Renal cortex interstitium (tissue), 11 donors: ENCODE measurements at regions not wholly inside any gene's neighbourhood (a gene's known extent, or its start where the extent isn't known, plus 50 kb on each side); places are given as distances from the start of the nearest gene placed in this dataset.
"Not testable (repeated sequence)": the region's sequence is repeated elsewhere in the genome, so short reads cannot be mapped to it uniquely, and the experiment has no call there.

Experiments
- DNase-seq, 11 donors: peaks; one replicate each; pipeline ENCODE4 v3.0.0-alpha.2; 2013; ENCODE audit warnings: low read depth in 9 of 11, low spot score in 4 of 11; ENCODE audit errors: extremely low read depth in 1 of 11

DNA sequence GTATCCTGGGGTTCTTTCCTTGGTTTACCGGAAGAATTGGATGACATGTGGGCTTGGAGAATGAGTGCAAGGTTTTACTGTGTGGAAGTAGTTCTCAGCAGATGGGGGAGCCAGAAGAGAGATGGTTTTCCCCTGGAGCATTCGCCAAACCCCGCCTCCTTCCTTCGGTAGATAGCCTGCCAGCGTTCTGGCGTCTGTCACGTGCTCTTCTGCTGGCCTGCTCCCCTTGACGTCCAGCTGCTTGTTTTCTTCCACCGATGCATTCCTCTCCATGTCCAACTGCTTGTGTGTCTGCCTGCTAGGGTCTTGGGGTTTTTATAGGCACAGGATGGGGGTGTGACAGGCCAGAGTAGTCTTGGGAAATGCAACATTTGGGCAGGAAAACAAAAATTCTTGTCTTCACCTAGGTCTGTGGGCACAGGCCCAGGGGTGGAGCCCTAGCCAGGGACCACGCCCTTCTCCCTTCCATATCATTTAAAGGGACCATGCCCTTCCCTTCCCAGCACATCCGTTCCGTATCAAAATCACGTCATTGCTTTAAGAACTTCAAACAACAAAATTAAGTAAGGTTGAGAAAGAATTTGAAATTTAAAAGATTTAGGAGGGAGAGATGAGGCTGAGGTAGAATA is 538.7 kb upstream of the SMIM31 start:
- no peak for DNase-seq

DNA sequence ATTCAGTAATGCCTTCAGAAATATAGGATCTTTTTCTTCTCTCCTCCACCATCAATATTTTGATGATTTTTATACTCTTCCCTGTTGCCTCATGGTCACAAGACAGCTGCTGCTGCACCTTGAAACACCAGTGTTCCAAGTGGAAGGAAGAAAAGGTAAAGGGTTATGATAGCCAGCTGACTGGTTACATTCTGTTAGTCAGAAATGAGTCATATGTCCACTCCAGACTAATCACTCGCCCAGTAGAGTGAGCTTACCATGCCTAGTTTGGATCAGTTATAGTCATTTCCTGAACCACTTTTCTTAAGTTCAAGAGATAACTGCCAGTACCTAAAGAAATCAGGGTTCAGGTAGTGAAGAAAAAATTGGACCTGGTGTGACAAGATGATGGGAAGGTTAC is 532.3 kb upstream of the SMIM31 start:
- no peak for DNase-seq

DNA sequence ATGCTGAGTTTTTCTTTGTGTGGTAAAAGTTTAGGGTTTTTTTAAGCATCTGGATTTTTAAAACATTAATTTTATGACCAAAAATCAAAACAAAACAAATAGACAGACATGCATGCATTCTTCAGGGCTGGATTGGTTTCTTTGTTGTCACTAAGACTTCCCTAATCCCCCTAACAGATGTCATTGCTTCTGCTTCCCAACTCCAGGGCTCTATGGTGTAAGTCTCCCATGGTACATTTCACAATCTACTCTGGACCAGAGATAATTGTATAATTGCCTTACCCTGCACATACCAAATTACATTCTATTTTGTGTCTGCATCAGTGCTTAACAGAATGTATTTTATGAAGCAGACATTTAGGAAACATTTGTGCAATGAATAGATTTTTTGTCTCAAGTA is 529.1 kb upstream of the SMIM31 start:
- DNase-seq = no peak

DNA sequence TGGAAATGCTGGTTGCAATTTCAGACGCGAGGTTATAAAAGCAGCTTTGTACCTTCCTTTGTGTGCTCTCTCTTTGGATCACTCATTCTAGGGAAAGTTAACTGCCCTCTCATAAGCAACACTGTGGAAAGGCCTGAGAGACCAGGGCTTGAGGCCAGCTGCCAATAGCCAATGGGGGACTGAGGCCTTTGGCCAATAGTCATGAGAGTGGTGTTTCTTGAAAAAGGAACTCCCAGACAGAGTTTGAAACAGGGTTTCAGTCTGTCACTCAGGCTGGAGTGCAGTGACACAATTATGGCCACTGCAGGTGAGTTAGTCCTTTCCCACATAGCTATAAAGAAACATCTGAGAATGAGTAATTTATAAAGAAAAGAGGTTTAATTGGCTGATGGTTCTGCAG is 524.7 kb upstream of the SMIM31 start:
- no peak for DNase-seq

DNA sequence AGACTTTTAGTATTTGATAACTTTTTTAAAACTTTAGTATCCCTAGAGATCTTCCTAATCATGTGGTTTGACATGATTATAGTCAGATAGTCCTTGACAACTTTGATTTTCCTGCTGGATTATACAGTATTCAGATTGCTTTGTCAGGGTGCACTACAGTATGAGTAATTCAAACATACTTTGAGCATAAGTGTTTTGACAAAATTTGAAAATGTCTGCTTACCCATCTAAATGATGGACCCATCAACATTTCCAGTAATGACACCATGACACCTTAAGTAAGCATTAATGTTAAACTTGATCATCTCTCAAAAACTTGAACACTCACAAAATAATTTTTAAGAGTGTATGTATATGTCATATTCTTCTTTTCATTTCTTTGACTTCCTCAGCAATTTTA is 514.5 kb upstream of the SMIM31 start:
- DNase-seq = no peak

DNA sequence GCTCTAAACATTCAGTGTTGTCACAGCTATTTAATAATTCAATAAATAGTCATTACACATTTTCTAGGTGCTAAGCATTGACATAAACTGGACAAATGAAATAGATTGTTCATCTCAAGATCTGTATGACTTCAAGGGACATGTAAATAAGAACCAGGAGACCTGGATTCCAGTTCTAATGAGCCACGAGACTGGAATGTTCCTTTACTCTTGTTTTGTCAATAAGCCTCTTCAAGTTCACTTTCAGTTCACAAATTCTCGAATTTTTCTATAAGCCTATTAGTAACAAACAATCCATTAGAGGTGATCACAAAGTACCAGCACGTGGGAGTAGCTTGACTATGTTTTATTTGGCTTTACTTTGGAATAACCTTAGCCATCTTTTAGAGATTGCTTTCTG is 514.0 kb upstream of the SMIM31 start:
- DNase-seq = no peak

DNA sequence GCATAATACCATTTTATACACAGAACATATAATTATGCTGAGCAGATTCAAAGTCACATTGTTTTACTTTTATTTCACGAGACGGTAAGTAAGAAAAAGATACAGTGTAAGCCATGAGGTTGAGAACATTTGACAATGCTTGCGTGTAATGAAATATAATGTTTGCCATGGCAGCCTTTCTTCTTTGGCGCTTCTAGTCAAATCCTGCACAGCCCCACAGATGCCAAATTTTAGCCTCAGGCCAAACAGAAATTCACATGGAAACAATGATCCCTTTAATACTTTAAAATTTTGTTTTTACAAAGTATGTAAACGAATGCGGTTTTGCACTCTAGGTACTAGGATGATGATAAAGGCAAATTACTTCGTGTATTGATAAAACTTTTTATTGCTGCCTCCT is 502.7 kb upstream of the SMIM31 start:
- DNase-seq = no peak

DNA sequence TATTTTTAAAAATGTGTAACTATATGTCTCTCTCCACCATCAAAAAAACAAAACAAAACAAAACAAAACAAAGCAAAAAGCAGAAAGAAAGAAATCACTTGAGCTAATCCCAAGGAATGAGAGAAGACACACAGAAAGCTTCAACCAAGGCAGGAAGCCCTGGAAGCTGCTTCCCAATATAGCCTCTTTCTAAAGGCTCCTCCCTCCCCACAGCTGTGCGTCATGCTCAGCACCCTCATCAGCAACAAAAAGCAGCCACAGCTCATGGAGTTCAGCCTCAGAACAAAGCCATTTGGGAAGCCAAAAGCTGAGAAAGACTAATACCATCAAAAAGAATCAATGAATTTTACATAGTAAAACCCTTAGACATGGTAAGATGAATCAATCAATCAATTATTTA is 501.6 kb upstream of the SMIM31 start:
- DNase-seq = no peak

DNA sequence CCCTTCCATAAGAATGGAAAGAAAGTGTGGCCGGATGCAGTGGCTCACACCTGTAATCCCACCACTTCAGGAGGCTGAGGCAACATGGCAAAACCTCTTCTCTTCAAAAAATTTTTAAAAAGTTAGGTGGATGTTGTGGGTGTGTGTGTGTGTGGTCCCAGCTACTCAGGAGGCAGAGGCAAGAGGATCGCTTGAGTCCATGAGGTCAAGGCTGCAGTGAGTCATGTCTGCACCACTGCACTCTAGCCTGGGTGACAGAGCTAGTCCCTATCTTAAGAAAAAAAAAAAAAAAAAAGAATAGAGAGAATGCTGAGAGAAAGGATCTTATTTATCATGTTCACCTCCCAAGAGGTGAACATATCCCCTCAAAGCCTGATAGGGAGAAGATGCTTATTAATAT is 492.1 kb upstream of the SMIM31 start:
- no peak for DNase-seq

DNA sequence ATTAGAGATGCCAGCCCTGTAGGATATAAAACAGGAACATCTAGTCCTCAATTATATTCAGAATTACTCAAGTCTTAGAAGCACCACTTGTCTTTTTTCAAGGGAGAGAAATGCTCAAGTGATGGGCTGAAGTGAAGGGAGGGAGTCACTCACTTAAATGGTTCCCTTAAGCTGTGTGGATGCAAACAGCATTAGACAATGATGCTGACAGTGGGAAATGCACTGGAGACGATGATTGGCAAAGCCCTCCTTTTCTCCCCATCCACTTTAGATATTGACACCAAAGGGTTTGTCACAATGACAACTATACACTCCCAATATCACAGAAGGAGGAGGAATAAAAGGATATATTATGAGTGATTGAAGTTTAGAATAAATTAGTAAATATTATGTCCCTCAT is 491.4 kb upstream of the SMIM31 start:
- not testable (repeated sequence) for DNase-seq

DNA sequence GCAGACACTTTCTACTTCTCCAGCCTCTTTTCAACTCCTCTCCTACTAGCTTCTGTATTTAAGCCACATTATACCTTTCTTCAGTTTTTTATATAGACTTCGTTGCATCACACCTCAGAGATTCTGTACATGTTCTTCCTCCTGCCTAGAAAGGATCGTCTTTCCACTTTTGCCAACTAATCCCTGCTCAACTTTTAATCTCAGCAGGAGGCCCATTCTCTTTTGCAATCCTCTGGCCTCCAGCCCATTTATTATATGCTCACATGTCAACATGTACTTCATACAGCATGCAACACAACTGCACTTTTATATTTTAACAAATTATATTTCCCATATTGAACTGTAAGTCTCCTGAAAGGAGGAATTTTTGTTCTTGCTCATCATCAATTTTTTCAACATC is 476.5 kb upstream of the SMIM31 start:
- DNase-seq = not testable (repeated sequence)

DNA sequence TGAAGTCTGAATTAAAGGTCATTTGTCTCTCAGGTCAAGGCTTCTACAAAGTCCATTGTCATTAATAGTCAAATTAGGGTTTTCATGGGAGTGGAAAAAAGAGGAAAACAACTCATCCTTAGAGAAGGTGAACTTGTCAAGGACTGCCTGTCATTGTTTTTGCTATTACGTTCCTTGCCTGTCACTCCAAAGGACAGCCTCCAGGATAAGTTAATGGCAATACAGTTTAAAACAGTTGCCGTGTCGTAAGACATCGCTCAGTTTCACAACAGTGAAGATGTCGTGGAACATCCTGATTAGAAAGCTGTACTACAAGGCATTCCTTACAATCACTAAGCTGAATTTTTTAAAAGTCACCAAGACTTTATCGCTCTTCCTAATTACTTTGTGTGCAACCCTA is 466.8 kb upstream of the SMIM31 start:
- no peak for DNase-seq

DNA sequence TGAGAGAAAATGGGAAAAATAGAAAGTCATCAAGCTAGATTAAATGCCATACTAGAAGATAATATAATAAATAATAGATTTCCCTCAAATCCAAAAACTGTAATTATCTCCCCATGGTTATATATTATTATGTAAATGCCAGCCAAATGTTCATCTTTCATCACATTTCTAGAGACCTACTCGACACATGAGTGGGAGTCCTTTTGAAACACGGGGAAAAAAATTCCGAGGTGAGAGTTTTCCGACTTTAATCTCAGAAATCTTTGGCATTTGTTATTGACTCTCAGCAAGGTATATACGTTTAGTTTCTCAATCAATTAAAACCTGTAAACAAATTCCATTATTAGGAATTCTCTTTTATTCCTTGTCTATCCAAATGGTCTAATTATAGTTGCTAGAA is 465.4 kb upstream of the SMIM31 start:
- no peak for DNase-seq

DNA sequence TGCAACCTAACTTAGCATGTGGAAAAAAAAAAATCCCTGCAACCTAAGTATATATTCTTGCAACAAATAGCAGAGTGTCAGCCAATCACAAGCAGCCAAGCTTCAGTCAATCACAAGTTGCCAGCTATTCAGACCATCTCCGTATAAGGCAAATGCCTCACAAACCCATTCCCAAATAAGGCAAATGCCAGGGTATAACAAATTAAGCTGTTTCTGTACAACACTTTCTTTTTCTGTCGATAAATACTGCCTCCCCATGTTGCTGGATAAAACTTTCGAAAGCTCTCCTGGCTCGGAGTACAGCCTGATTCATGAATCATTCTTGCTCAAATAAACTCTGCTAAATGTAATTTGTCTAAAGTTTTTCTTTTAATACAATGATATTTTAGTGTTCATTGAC is 460.7 kb upstream of the SMIM31 start:
- DNase-seq = no peak

DNA sequence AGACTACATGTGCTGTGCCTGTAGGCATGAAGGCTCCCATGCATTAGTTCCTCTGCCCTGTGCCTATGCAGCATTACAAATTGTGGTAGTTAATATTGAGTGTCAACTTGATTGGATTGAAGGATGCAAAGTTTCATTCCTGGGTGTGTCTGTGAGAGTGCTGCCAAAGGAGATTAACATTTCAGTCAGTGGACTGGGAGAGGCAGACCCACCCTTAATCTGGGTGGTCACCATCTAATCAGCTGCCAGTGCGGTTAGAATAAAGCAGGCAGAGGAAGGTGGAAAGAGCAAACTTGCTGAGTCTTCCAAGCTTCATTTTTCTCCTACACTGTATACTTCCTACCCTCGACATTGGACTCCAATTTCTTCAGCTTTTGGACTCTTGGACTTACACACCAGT is 460.2 kb upstream of the SMIM31 start:
- DNase-seq = no peak

DNA sequence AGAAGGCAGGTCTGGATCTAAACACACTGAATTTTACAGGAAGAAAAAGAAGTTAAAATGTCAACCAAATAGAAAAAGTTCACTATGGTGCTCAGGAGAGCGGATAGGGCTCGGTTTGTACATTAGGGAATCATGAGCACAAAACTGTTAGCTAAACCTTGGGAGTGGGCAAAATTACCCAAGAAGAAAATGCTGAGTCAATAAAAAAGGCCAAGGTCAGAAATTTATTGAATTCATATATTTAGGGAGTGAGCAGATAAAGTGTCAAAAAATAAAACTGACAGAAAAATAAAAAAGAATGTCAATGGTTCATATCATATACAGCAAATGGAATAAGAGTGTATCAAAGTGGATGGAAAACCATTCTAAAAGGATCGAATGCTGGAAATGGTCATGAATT is 452.5 kb upstream of the SMIM31 start:
- DNase-seq = no peak

DNA sequence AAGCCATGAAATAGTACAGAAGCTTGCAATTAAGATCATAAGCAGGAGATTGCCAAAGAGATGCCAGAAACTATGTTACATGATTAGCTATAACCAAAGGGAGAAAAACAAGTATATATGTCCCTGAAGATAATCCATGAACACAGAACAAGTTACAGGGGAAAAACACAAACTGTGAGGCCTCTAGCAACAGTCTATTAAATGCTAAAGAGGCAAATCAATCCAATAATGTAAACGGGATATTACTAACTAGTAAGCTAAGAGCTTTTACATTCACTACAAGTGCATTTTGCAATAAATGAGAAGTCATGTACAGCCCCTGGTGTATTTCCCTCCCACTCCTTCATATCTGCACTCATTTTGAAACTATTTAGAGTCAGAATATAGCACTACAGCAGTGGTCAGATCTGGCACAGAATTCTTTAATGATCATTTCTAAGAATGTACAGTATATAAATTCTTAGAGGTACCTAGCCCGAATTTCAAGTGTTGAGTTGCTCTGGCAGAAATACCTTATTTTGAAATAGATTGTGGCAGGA is 449.8 kb upstream of the SMIM31 start:
- no peak for DNase-seq

DNA sequence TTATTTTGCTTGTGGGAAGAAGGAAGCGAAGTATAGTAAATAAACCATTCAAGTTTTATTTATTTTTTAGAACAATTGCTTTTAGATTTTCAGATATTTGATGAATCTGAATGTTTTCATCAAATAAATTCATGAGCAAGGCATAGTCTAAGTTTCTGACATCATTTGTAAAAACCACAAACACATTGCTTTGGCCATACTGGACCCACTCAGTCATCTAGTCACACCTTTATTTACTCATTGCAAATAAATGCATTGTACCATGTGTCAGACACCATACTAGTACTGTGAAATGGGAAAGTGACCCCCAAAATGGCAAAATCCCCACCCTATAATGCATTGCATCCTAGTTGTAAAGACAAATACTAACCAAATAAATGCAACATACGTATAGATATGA is 449.1 kb upstream of the SMIM31 start:
- DNase-seq = no peak

DNA sequence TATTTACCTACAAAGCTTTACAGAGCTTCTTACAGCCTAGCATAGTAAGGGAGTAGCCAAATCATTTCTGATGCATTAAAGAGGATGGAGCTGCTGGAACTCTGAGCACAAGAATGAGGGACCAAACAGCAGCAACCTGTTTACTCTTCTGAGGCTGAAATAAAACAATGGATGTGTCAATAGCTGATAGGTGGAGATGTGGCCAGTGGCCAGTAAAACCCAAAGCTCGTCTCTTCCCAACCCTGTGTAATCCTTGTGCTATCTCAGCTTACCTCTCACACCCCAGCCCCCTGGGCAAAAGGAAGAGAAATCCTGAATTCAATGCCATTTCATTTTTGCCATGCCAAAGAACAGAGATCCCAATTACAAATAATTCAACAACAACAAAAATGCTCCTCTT is 446.7 kb upstream of the SMIM31 start:
- DNase-seq = no peak

DNA sequence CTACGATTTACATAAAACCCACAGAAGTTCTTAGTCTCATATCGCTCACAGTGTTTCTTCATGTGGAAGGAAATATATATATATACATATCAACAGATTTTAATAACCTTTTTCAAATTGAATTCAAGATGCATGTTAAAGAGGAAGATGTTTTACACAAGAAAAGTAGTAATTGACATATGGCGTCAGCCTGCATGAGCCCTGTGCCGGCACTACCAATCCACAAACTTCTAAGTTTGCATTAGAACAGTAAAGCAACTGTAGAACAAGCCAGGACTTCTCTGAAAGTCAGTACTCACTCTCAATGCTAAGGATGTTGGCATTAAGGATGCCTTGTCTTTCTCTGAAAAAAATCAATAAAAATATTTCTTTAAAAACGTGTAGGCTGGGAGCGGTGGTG is 441.3 kb upstream of the SMIM31 start:
- no peak for DNase-seq

DNA sequence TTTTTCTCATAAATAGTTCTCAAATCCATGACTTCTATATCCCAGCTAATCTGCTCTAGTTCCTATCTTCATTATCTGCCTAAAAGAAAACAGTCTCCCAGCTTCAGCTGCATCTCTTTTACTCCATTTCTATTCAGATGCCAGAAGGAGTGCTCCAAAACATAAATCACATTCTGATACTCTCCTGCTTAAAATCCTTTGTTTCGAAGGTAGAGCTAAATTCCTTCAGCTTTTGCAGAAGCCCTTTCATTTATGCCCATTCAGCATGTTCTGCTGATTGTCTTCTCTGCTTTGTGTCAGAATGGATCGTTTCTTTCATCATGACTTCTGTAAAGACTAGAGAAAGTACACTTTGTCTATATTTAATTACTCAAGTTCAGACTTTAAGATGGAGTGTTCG is 440.1 kb upstream of the SMIM31 start:
- DNase-seq = no peak

DNA sequence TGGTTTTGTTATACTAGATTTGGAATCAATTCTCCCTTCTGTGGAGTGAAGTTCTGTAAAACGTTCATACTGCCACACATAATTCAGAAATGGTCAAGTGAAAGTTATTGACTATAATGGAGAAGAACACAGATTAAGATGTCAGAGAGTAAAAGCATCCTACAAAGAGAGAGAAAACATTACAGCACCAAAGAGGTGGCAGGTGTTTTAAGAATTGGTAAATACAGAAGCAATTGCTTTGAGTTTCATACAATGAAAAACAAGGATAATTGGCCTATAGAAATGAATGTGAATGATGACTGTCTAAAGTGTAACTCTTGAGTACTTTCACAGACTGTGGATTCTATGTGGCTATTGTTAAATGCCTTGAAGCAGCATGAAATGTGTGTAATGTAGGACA is 435.6 kb upstream of the SMIM31 start:
- DNase-seq = no peak
